Prostate gland (tissue), 2 donors: ENCODE measurements at regions not wholly inside any gene's neighbourhood (a gene's known extent, or its start where the extent isn't known, plus 50 kb on each side); places are given as distances from the start of the nearest gene placed in this dataset.

ENCODE experiments used
- DNase-seq: peaks from one replicate; pipeline ENCODE4 v3.0.0-alpha.2; 2019; ENCODE audit warnings: low spot score
- H3K27ac ChIP-seq, 2 donors: fragments of 200-600 bp; sonication (generic); 2 replicates each; pipeline ENCODE4 v1.5.1; 2017 to 2019
- H3K27me3 ChIP-seq: fragments of 200-600 bp; sonication (generic); replicated peaks from 2 replicates; pipeline ENCODE4 v1.5.1; 2019; ENCODE audit not compliant: insufficient read depth
- H3K36me3 ChIP-seq, 2 donors: fragments of 200-600 bp; sonication (generic); 1 replicate in 1 of 2; 2 replicates in 1 of 2; pipeline versions ENCODE4 v1.5.1 to v1.8.1; 2017 to 2019
- H3K4me1 ChIP-seq: fragments of 200-600 bp; sonication (generic); replicated peaks from 2 replicates; pipeline ENCODE4 v1.5.1; 2019
- H3K4me3 ChIP-seq, 2 donors: fragments of 200-600 bp; sonication (generic); 2 replicates each; pipeline ENCODE4 v1.5.1; 2017 to 2019
- H3K9me3 ChIP-seq: fragments of 200-600 bp; sonication (generic); 2 replicates; pipeline ENCODE4 v1.5.1; 2017
- CTCF ChIP-seq, 4 experiments: fragments of 200-600 bp in 2 of 4; fragments of 450-650 bp in 2 of 4; sonication (generic) in 2 of 4; IDR thresholded peaks; 1 replicate in 3 of 4; 2 replicates in 1 of 4; pipeline ENCODE4 v1.5.1; 2016 to 2019; ENCODE audit warnings: antibody characterized with exemption in 4 of 4, mild to moderate bottlenecking in 2 of 4, moderate library complexity in 2 of 4
- POLR2A ChIP-seq: fragments of 450-650 bp; IDR thresholded peaks from one replicate; pipeline ENCODE4 v1.6.1; 2016; ENCODE audit warnings: antibody characterized with exemption, mild to moderate bottlenecking
- POLR2AphosphoS5 ChIP-seq: sonication (generic); formaldehyde crosslinking; IDR thresholded peaks from one replicate; pipeline ENCODE4 v1.6.1; 2017; ENCODE audit warnings: antibody characterized with exemption
- WGBS: methylation state at CpG from one replicate; pipeline ENCODE4 v1.1.5; 2018; 5-methylcytosine and 5-hydroxymethylcytosine counted together
- intact Hi-C: fragments of 100-400 bp; cut with DNase I; formaldehyde crosslinking; loops from one replicate; pipeline ENCODE4 v1.14.2; 2022

- 0% methylated on average over 1 of the region's 1 CpG for WGBS
- H3K4me3 ChIP-seq, result no peak overlapping the region
- no peaks in the 10 kb centered on the region for H3K27me3 ChIP-seq
- H3K4me1 ChIP-seq, result no peaks in the 10 kb centered on the region
- intact Hi-C loops, result no loop called here
- H3K9me3 ChIP-seq, result no peaks in the 10 kb centered on the region
- no peaks in the 10 kb centered on the region for H3K36me3 ChIP-seq
- DNase-seq, result peak; percentile 34
- TF ChIP-seq POLR2A (no peak), POLR2AphosphoS5 (peak; percentile 70)
- H3K27ac ChIP-seq, result no peak overlapping the region
Measured at GRCh38 chr3:105967117-105967516, 98.3 kb upstream of the CBLB start.

GRCh38 chr3:105970283-105970682, 101.5 kb upstream of the CBLB start:
- DNase-seq, result peak; percentile 13
- intact Hi-C loops, result no loop called here
- H3K27me3 ChIP-seq, result no peaks in the 10 kb centered on the region
- TF ChIP-seq CTCF (IDR thresholded peaks at IDR 0.05), result no peak
- no peak for TF ChIP-seq POLR2A
- no peak for TF ChIP-seq POLR2AphosphoS5
- no peaks in the 10 kb centered on the region for H3K36me3 ChIP-seq
- H3K9me3 ChIP-seq, result no peaks in the 10 kb centered on the region
- no peak overlapping the region for H3K4me3 ChIP-seq
- H3K27ac ChIP-seq, result no peak overlapping the region
- H3K4me1 ChIP-seq, result no peaks in the 10 kb centered on the region
- 9% methylated on average over 1 of the region's 1 CpG for WGBS

- Histone ChIP-seq H3K4me3 (no peak overlapping the region), H3K27ac (no peak overlapping the region), H3K27me3 (no peaks in the 10 kb centered on the region), H3K9me3 (no peaks in the 10 kb centered on the region), H3K36me3 (no peaks in the 10 kb centered on the region), H3K4me1 (no peaks in the 10 kb centered on the region)
- TF ChIP-seq POLR2A (no peak), CTCF (IDR thresholded peaks at IDR 0.05) (no peak), POLR2AphosphoS5 (no peak)
- intact Hi-C loops, result no loop called here
- 5% methylated on average over 1 of the region's 1 CpG for WGBS
- DNase-seq, result no peak
Measured at GRCh38 chr3:105972069-105972468, 103.3 kb upstream of the CBLB start.

- Histone ChIP-seq H3K4me1 (no peaks in the 10 kb centered on the region), H3K9me3 (no peaks in the 10 kb centered on the region), H3K4me3 (no peak overlapping the region), H3K27ac (no peak overlapping the region), H3K27me3 (no peaks in the 10 kb centered on the region), H3K36me3 (no peaks in the 10 kb centered on the region)
- TF ChIP-seq POLR2A (no peak), CTCF (IDR thresholded peaks at IDR 0.05) (no peak), POLR2AphosphoS5 (no peak)
- no peak for DNase-seq
- WGBS, result 97% methylated on average over 2 of the region's 2 CpGs
- intact Hi-C loops, result no loop called here
Measured at GRCh38 chr3:105974381-105974780, 105.6 kb upstream of the CBLB start.

GRCh38 chr3:105976196-105976595, 107.4 kb upstream of the CBLB start:
- no peak overlapping the region for H3K27ac ChIP-seq
- H3K27me3 ChIP-seq, result no peaks in the 10 kb centered on the region
- intact Hi-C loops, result no loop called here
- H3K4me3 ChIP-seq, result no peak overlapping the region
- no peak for TF ChIP-seq POLR2AphosphoS5
- no peak for TF ChIP-seq CTCF (IDR thresholded peaks at IDR 0.05)
- no peak for TF ChIP-seq POLR2A
- no peaks in the 10 kb centered on the region for H3K36me3 ChIP-seq
- no peaks in the 10 kb centered on the region for H3K9me3 ChIP-seq
- WGBS, result 57% methylated on average over 2 of the region's 2 CpGs
- H3K4me1 ChIP-seq, result no peaks in the 10 kb centered on the region
- DNase-seq, result no peak
